ENCODE measurements at regions not wholly inside any gene's neighbourhood (a gene's known extent, or its start where the extent isn't known, plus 50 kb on each side); places are given as distances from the start of the nearest gene placed in this dataset.

- no peak overlapping the region for H2AFZ ChIP-seq (ENCODE audit: low read length)
- ATAC-seq (no peak), FAIRE-seq (no peak), DNase-seq (ENCODE audit: low spot score) (no peak)
- no peak overlapping the region for H3K4me3 ChIP-seq (replicated peaks in 1 of 3; ENCODE audit: insufficient read depth in 1 of 3, low read depth in 2 of 3, low read length in 3 of 3)
- no peak for TF ChIP-seq REL (CRISPR knock-in tag; conservative IDR thresholded peaks at IDR 0.05)
- no peak for TF ChIP-seq ARID3A (IDR thresholded peaks at IDR 0.05; ENCODE audit: low read depth, low read length)
- no peak for TF ChIP-seq FOXM1 (CRISPR knock-in tag; IDR thresholded peaks at IDR 0.05)
- no peak for TF ChIP-seq PAF1 (CRISPR knock-in tag; IDR thresholded peaks at IDR 0.05)
- TF ChIP-seq CBX5 (CRISPR knock-in tag; IDR thresholded peaks at IDR 0.05; ENCODE audit: borderline replicate concordance): no peak
- no peak for TF ChIP-seq ZNF749 (CRISPR knock-in tag; IDR thresholded peaks at IDR 0.05; ENCODE audit: borderline replicate concordance)
- no peak for TF ChIP-seq ZNF777 (CRISPR knock-in tag; IDR thresholded peaks at IDR 0.05)
- TF ChIP-seq TRAFD1 (CRISPR knock-in tag; IDR thresholded peaks at IDR 0.05; ENCODE audit: borderline replicate concordance): no peak
- TF ChIP-seq MEF2D (CRISPR knock-in tag; IDR thresholded peaks at IDR 0.05): no peak
- no peak for TF ChIP-seq FOXA1 (IDR thresholded peaks at IDR 0.05)
- no peak for TF ChIP-seq FOXA1 (CRISPR knock-in tag; IDR thresholded peaks at IDR 0.05)
- TF ChIP-seq STAT5B (CRISPR knock-in tag; IDR thresholded peaks at IDR 0.05): no peak
- TF ChIP-seq ZNF589 (CRISPR knock-in tag; conservative IDR thresholded peaks at IDR 0.05): no peak
- no peak for TF ChIP-seq EEA1 (CRISPR knock-in tag; IDR thresholded peaks at IDR 0.05; ENCODE audit: borderline replicate concordance)
- TF ChIP-seq THAP8 (CRISPR knock-in tag; IDR thresholded peaks at IDR 0.05; ENCODE audit: borderline replicate concordance): no peak
- TF ChIP-seq CEBPG (CRISPR knock-in tag; IDR thresholded peaks at IDR 0.05): no peak
- no peak for TF ChIP-seq THAP11 (CRISPR knock-in tag; IDR thresholded peaks at IDR 0.05)
- no peak for TF ChIP-seq ZNF337 (CRISPR knock-in tag; IDR thresholded peaks at IDR 0.05; ENCODE audit: borderline replicate concordance, low read depth)
- TF ChIP-seq MBNL3 (CRISPR knock-in tag; conservative IDR thresholded peaks at IDR 0.05): no peak
- TF ChIP-seq HMGXB4 (CRISPR knock-in tag; IDR thresholded peaks at IDR 0.05; ENCODE audit: borderline replicate concordance in 1 of 2, low read depth in 1 of 2): no peak
- WGBS (ENCODE audit: low lambda C conversion rate): 7% methylated on average over 1 of the region's 1 CpG
- ChIA-PET CTCF (ENCODE audit: low intra/inter-chr PET ratio, low total read pairs) (no interaction called here), POLR2A (no interaction called here)
- no peak overlapping the region for H3K9ac ChIP-seq (ENCODE audit: insufficient read depth, low read depth, low read length)
- in situ Hi-C loops (cut with HindIII; ENCODE audit: extremely low pct_ligation_motif_present, low pct_unique_long_range_greater_than_20kb) (no loop called here), intact Hi-C loops (cut with micrococcal nuclease; ENCODE audit: unreplicated experiment) (no loop called here)
- no peaks in the 10 kb centered on the region for H3K4me1 ChIP-seq (ENCODE audit: insufficient read depth, low read length)
- BruUV-seq (replicated peaks): no TSS peak
- H3K9me3 ChIP-seq (ENCODE audit: low read length): no peaks in the 10 kb centered on the region
- H3K27ac ChIP-seq (ENCODE audit: extremely low read length, insufficient read depth, low read length): no peak overlapping the region
- no peaks in the 10 kb centered on the region for H3K36me3 ChIP-seq (replicated peaks in 1 of 2; ENCODE audit: control insufficient read depth in 1 of 2, insufficient read depth in 2 of 2, low read length in 2 of 2)
- H3K27me3 ChIP-seq (ENCODE audit: control insufficient read depth in 1 of 2, insufficient read depth in 2 of 2, low read length in 2 of 2): 0 out of 5 replicates have a peak, but pooled peaks cover 0 to 3% of the 10 kb centered on the region in 2 experiments
- no peaks in the 10 kb centered on the region for H3K79me2 ChIP-seq (ENCODE audit: insufficient read depth, low read length)
- no peak overlapping the region for H3K4me2 ChIP-seq (ENCODE audit: low read depth, low read length)
- H4K20me1 ChIP-seq (ENCODE audit: insufficient read depth, low read length): no peaks in the 10 kb centered on the region
These were observed 709.6 kb downstream of the GALR1 start for GRCh38 chr18:77959248-77959647.

All from HepG2 (cell line).